H9 (cell line): ENCODE measurements at regions not wholly inside any gene's neighbourhood (a gene's known extent, or its start where the extent isn't known, plus 50 kb on each side); places are given as distances from the start of the nearest gene placed in this dataset.
"Not testable (repeated sequence)": the region's sequence is repeated elsewhere in the genome, so short reads cannot be mapped to it uniquely, and the experiment has no call there.

Experiments used
- DNase-seq: peaks from one replicate; pipeline ENCODE4 v3.0.0-alpha.2; 2017
- H2AFZ ChIP-seq: one replicate; pipeline ENCODE4 v1.6.1; 2013; ENCODE audit warnings: mild to moderate bottlenecking, low read length, control low read depth, moderate library complexity
- H2AK5ac ChIP-seq: 2 replicates; pipeline ENCODE4 v1.6.1; 2013; ENCODE audit warnings: low read length, control low read depth, mixed read lengths; ENCODE audit not compliant: insufficient read length
- H2BK120ac ChIP-seq: one replicate; pipeline ENCODE4 v1.6.1; 2013; ENCODE audit warnings: low read depth, mild to moderate bottlenecking, low read length, control low read depth, inconsistent platforms; ENCODE audit not compliant: poor library complexity, severe bottlenecking
- H2BK12ac ChIP-seq: 2 replicates; pipeline ENCODE4 v1.6.1; 2013; ENCODE audit warnings: low read length, control low read depth, mixed read lengths, low read depth; ENCODE audit not compliant: insufficient read length
- H2BK15ac ChIP-seq: 2 replicates; pipeline ENCODE4 v1.6.1; 2013; ENCODE audit warnings: low read depth, low read length, control low read depth
- H2BK20ac ChIP-seq: one replicate; pipeline ENCODE4 v1.6.1; 2013; ENCODE audit warnings: low read depth, mild to moderate bottlenecking, low read length, control low read depth, inconsistent platforms; ENCODE audit not compliant: poor library complexity, severe bottlenecking
- H2BK5ac ChIP-seq: 2 replicates; pipeline ENCODE4 v1.6.1; 2013; ENCODE audit warnings: low read length, control low read depth, mixed read lengths; ENCODE audit not compliant: insufficient read length
- H3K14ac ChIP-seq: 2 replicates; pipeline ENCODE4 v1.6.1; 2013; ENCODE audit warnings: low read length, control low read depth; ENCODE audit not compliant: insufficient read depth
- H3K18ac ChIP-seq: 2 replicates; pipeline ENCODE4 v1.6.1; 2013; ENCODE audit warnings: low read depth, mild to moderate bottlenecking, mixed read lengths, low read length, control low read depth; ENCODE audit not compliant: insufficient read length
- H3K23ac ChIP-seq: 2 replicates; pipeline ENCODE4 v1.6.1; 2013; ENCODE audit warnings: low read length, control low read depth, mixed read lengths, low read depth; ENCODE audit not compliant: insufficient read length
- H3K23me2 ChIP-seq: 2 replicates; pipeline ENCODE4 v1.6.1; 2013; ENCODE audit warnings: low read depth, mild to moderate bottlenecking, mixed read lengths, low read length, control low read depth; ENCODE audit not compliant: insufficient read length, poor library complexity, severe bottlenecking
- H3K27ac ChIP-seq: 2 replicates; pipeline ENCODE4 v1.5.1; 2013; ENCODE audit warnings: low read length, control low read depth, mixed read lengths, low read depth; ENCODE audit not compliant: insufficient read length
- H3K27me3 ChIP-seq: 2 replicates; pipeline ENCODE4 v1.6.1; 2013; ENCODE audit warnings: low read length, control low read depth, inconsistent platforms; ENCODE audit not compliant: insufficient read depth
- H3K4ac ChIP-seq: 2 replicates; pipeline ENCODE4 v1.6.1; 2013; ENCODE audit warnings: low read depth, mild to moderate bottlenecking, control low read depth, inconsistent platforms, low read length, moderate library complexity
- H3K4me1 ChIP-seq: 2 replicates; pipeline ENCODE4 v1.6.1; 2013; ENCODE audit warnings: low read length, control low read depth, inconsistent platforms; ENCODE audit not compliant: insufficient read depth
- H3K4me2 ChIP-seq: 2 replicates; pipeline ENCODE4 v1.6.1; 2013; ENCODE audit warnings: low read length, control low read depth, mixed read lengths; ENCODE audit not compliant: insufficient read length, insufficient read depth
- H3K56ac ChIP-seq: 2 replicates; pipeline ENCODE4 v1.6.1; 2013; ENCODE audit warnings: low read depth, mild to moderate bottlenecking, mixed read lengths, low read length, control low read depth; ENCODE audit not compliant: insufficient read length
- H3K79me1 ChIP-seq: 2 replicates; pipeline ENCODE4 v1.6.1; 2013; ENCODE audit warnings: low read depth, mild to moderate bottlenecking, moderate library complexity, low read length, control low read depth, inconsistent platforms; ENCODE audit not compliant: insufficient read depth, poor library complexity, severe bottlenecking
- H3K79me2 ChIP-seq: 2 replicates; pipeline ENCODE4 v1.6.1; 2013; ENCODE audit warnings: low read length, control low read depth, inconsistent platforms; ENCODE audit not compliant: insufficient read depth
- H3K9ac ChIP-seq: 2 replicates; pipeline ENCODE4 v1.6.1; 2013; ENCODE audit warnings: low read length, control low read depth, mixed read lengths; ENCODE audit not compliant: insufficient read length; ENCODE audit errors: extremely low read depth
- H3K9me3 ChIP-seq: one replicate; pipeline ENCODE4 v1.6.1; 2013; ENCODE audit warnings: low read depth, low read length, inconsistent platforms; ENCODE audit not compliant: control insufficient read depth
- H3T11ph ChIP-seq: one replicate; pipeline ENCODE4 v1.6.1; 2013; ENCODE audit warnings: mild to moderate bottlenecking, low read length, control low read depth, inconsistent platforms
- H4K20me1 ChIP-seq: one replicate; pipeline ENCODE4 v1.6.1; 2013; ENCODE audit not compliant: control insufficient read depth, insufficient read length, insufficient read depth
- H4K5ac ChIP-seq: 2 replicates; pipeline ENCODE4 v1.6.1; 2013; ENCODE audit warnings: low read depth, mild to moderate bottlenecking, mixed read lengths, low read length, control low read depth; ENCODE audit not compliant: insufficient read length
- H4K8ac ChIP-seq: replicated peaks from 2 replicates; pipeline ENCODE4 v1.6.1; 2013; ENCODE audit warnings: low read length, control low read depth, mixed read lengths, low read depth; ENCODE audit not compliant: insufficient read length
- H4K91ac ChIP-seq: 2 replicates; pipeline ENCODE4 v1.6.1; 2013; ENCODE audit warnings: low read depth, mild to moderate bottlenecking, moderate library complexity, mixed read lengths, low read length, control low read depth; ENCODE audit not compliant: insufficient read length
- H3K27ac Mint-ChIP-seq, 3 experiments: 2 replicates in 2 of 3; 3 replicates in 1 of 3; pipeline ENCODE4 v1.8.0; 2020 to 2021; ENCODE audit warnings: mixed read lengths in 3 of 3, mild to moderate bottlenecking in 1 of 3, moderate library complexity in 1 of 3
- H3K27me3 Mint-ChIP-seq: 2 replicates; pipeline ENCODE4 v1.8.0; 2021; ENCODE audit warnings: low read depth, mild to moderate bottlenecking, moderate library complexity, mixed read lengths
- H3K36me3 Mint-ChIP-seq, 3 experiments: 2 replicates in 2 of 3; 3 replicates in 1 of 3; pipeline ENCODE4 v1.8.0; 2020 to 2021; ENCODE audit warnings: low read depth in 3 of 3, mixed read lengths in 3 of 3; ENCODE audit not compliant: insufficient read depth in 1 of 3
- H3K4me1 Mint-ChIP-seq, 2 experiments: 2 replicates each; pipeline ENCODE4 v1.8.0; 2020; ENCODE audit warnings: mixed read lengths in 2 of 2
- H3K4me3 Mint-ChIP-seq, 2 experiments: 2 replicates in 1 of 2; 3 replicates in 1 of 2; pipeline ENCODE4 v1.8.0; 2020 to 2021; ENCODE audit warnings: mild to moderate bottlenecking in 2 of 2, mixed read lengths in 2 of 2, moderate library complexity in 1 of 2
- H3K9me3 Mint-ChIP-seq, 2 experiments: 2 replicates in 1 of 2; 3 replicates in 1 of 2; pipeline ENCODE4 v1.8.0; 2020; ENCODE audit warnings: mild to moderate bottlenecking in 2 of 2, mixed read lengths in 2 of 2, moderate library complexity in 1 of 2
- CTCF ChIP-seq: fragments of 200-600 bp; sonication (generic); conservative IDR thresholded peaks from 3 replicates; pipeline ENCODE4 v1.8.0; 2021; ENCODE audit warnings: antibody characterized with exemption, mild to moderate bottlenecking
- WGBS: extraction: QIAGEN DNeasy Blood & Tissue Kit; methylation state at CpG from one replicate; pipeline ENCODE4 v1.1.7; 2013; ENCODE audit warnings: missing lambda C conversion rate, low lambda C conversion rate, mixed read lengths; ENCODE audit not compliant: insufficient read length; ENCODE audit errors: extremely low coverage; 5-methylcytosine and 5-hydroxymethylcytosine counted together

GRCh38 chr21:18104802-18105201 is 139.8 kb upstream of the CHODL start:
- no peak overlapping the region for H3K9ac ChIP-seq
- H3T11ph ChIP-seq, result no peak overlapping the region
- no peak overlapping the region for H2AK5ac ChIP-seq
- no peak overlapping the region for H3K18ac ChIP-seq
- Mint-ChIP-seq H3K4me3 (no peak overlapping the region), H3K36me3 (peaks cover 4 to 6% (median 5%) of the 10 kb centered on the region in 3 experiments; a peak in 3 of 7 replicates), H3K27ac (no peak overlapping the region), H3K9me3 (peaks cover 7 to 10% of the 10 kb centered on the region in 2 experiments; a peak in 4 of 5 replicates), H3K27me3 (no peaks in the 10 kb centered on the region), H3K4me1 (peaks cover 0 to 3% of the 10 kb centered on the region in 2 experiments; a peak in 1 of 4 replicates)
- no peak overlapping the region for H2BK12ac ChIP-seq
- H3K14ac ChIP-seq, result no peak overlapping the region
- no peaks in the 10 kb centered on the region for H3K23me2 ChIP-seq
- H3K23ac ChIP-seq, result no peak overlapping the region
- no peaks in the 10 kb centered on the region for H3K79me2 ChIP-seq
- no peaks in the 10 kb centered on the region for H3K27me3 ChIP-seq
- H3K4me2 ChIP-seq, result no peak overlapping the region
- H4K91ac ChIP-seq, result no peak overlapping the region
- no peak overlapping the region for H4K8ac ChIP-seq
- H2BK120ac ChIP-seq, result no peak overlapping the region
- H3K9me3 ChIP-seq, result no peaks in the 10 kb centered on the region
- H3K56ac ChIP-seq, result no peak overlapping the region
- DNase-seq, result no peak
- no peaks in the 10 kb centered on the region for H3K4me1 ChIP-seq
- H3K27ac ChIP-seq, result no peak overlapping the region
- H4K20me1 ChIP-seq, result no peaks in the 10 kb centered on the region
- no peak overlapping the region for H2BK20ac ChIP-seq
- no peak overlapping the region for H2BK15ac ChIP-seq
- no peak overlapping the region for H2AFZ ChIP-seq
- no peak overlapping the region for H3K4ac ChIP-seq
- TF ChIP-seq CTCF, result no peak
- H4K5ac ChIP-seq, result no peak overlapping the region
- no peaks in the 10 kb centered on the region for H3K79me1 ChIP-seq
- no peak overlapping the region for H2BK5ac ChIP-seq

GRCh38 chr21:18096413-18096812 is 148.2 kb upstream of the CHODL start:
- not testable (repeated sequence) for H3K27me3 ChIP-seq, H3K4ac ChIP-seq, H3K79me2 ChIP-seq, H3K9me3 ChIP-seq, H2AFZ ChIP-seq, H2BK20ac ChIP-seq, H2BK5ac ChIP-seq, H2BK15ac ChIP-seq, H4K8ac ChIP-seq, H4K5ac ChIP-seq, H3K27ac ChIP-seq, H3K4me1 Mint-ChIP-seq, H3K56ac ChIP-seq, H3K23ac ChIP-seq, DNase-seq, H3K4me1 ChIP-seq, H3K79me1 ChIP-seq, H4K91ac ChIP-seq, H3K14ac ChIP-seq, H3K18ac ChIP-seq, H3K27ac Mint-ChIP-seq, H3K23me2 ChIP-seq, H4K20me1 ChIP-seq, H3K4me3 Mint-ChIP-seq, H2BK12ac ChIP-seq, H3T11ph ChIP-seq, H3K4me2 ChIP-seq, H3K27me3 Mint-ChIP-seq, H2AK5ac ChIP-seq, H2BK120ac ChIP-seq, H3K9ac ChIP-seq
- no CpG with 5 or more reads among the region's 2 CpGs for WGBS
- H3K9me3 Mint-ChIP-seq, result peaks cover 51 to 61% of the 10 kb centered on the region in 2 experiments
- H3K36me3 Mint-ChIP-seq, result peaks cover 21 to 48% (median 32%) of the 10 kb centered on the region in 3 experiments
